T-helper 2 cell treated with Interferon-gamma antibody and Interleukin-4, amounts not matched to agents 100 ng/mL and 5 ng/mL, for 36 hours (primary cell): ENCODE measurements at regions not wholly inside any gene's neighbourhood (a gene's known extent, or its start where the extent isn't known, plus 50 kb on each side); places are given as distances from the start of the nearest gene placed in this dataset.

Experiments
- intact Hi-C: fragments of 100-400 bp; cut with micrococcal nuclease; formaldehyde crosslinking; loops from one replicate; pipeline ENCODE4 v1.15.1; 2023

DNA sequence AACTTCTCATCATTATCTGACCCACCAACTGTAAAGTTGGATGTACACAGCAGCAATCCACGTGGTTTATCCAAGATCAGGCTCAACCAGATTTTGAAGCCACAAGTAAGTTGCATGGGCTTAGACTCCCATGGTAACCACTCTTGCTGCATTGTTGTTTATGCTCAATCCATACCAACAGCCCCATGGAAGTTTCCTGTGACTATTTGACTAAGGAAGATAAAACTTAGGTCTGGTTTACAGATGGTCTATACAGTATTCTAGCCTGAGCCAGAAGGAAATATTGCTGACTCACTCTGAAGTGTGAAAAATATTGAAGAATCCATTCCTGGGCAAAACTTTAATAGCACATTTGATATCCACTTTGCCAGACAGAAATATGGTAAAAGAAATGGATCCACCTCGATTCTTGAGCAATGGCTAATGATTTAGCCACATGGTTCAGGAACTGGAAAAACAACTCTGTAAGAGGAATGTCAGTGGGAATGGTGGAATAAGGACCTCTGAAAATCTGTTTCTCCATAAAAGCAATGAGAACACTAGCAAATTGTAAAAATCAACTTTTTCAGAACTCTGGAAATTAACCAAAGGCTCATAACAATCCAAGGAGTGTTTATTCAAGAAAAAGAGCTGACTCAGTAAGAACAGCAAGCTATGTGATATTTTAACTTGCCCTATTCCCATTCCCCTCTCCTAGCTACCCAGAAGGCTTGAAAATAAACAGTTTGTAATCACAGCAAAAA is 162.9 kb upstream of the STT3B start:
- intact Hi-C loops: no loop called here

DNA sequence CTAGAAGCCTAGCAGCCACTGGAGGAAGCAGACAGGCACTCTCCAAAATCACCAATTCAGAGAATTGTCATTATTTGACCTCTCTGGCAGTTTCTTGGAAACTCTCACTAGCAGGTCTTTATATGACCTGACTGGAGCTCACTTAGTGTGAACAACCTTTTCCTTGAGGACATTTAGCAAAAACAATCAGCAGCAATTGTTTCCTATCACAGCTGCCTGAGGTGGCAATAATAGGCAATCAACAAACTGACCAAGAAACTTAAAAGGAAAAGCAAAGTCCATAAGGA is 162.4 kb upstream of the STT3B start:
- intact Hi-C loops: no loop called here

GRCh38 chr3:31370681-31371080 is 162.0 kb upstream of the STT3B start:
- intact Hi-C loops: no loop called here

DNA sequence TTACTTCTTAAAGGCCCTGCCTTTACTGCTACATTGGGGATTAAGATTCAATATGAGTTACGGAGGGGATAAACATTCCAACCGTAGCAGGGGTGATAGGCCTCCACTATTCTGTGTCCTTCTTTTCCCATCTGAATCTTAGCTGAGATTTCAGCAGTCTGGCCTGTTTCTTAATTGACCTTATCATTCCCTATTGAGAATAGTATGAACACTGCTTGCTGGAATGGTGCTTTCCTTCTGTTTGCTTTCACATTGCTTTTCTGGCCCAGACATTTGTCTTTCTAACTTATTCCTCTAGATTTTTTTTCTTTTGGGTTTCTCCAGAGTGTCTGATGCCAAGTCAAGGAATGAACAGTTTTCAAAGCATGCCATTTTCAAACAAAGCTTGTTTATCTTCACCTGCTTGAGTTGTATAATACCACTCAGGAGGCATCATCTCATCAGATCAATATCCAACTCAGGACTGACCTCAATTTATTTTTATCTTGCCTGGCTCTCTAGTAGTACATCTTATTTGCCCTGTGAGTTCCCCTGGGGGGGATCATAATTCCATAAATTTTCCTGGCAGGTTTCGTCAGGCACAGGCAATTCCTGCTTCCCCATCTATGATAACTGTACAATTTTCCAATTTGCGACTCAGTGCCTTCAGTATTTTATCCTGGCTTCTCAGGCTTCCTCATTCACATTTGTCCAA is 161.1 kb upstream of the STT3B start:
- intact Hi-C loops: no loop called here

GRCh38 chr3:31373681-31374080 is 159.0 kb upstream of the STT3B start:
- intact Hi-C loops: no loop called here

DNA sequence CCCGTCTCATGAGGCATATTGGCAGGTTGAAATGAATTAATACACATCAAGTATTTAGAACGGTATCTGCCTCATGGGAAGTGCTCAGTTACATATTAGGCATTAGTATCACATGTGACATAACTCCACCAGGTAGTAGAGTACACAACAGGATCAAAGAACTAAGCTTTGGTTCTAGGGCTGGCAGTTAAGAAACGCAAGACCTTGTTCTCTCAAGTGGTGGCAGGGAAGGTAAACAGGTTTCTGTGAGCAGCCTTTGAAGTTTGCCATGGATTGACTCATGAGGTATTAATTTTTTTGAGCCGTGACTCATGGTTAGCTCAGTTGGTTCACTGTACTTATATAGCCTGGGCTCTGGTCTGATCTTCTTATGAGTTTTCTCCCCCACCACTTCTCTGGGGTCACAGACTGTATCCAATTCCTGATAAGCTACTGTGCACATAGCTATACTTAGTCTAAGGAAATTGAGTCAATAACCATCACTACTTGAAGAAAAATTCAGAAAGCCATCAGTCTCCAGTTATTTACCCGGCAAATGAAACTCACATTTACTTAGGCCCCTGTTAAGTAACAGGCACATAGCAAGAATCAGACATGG is 155.6 kb upstream of the STT3B start:
- intact Hi-C loops: no loop called here

- intact Hi-C loops: no loop called here
These were observed 154.5 kb upstream of the STT3B start for GRCh38 chr3:31378231-31378630.

- intact Hi-C loops: no loop called here
These were observed 153.1 kb upstream of the STT3B start for GRCh38 chr3:31379598-31379997.

DNA sequence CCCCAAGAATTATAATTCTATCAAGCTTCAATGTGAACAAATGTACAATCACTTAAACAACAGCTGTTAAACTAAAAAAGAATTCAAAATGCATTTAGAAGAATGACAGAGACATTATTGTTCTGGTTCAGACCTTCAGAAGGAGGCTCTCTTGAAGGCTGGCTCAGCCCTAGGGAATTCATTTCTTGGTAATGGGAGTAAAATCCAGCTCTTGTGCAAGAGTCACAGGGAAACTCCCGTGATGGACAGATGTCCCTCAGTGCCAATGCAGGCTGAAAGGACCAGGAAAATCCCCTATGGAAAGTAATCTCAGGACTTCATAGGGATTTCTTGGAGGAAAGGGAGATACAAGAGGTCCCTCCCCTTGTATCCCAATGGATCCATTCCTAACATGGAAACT is 149.9 kb upstream of the STT3B start:
- intact Hi-C loops: no loop called here

DNA sequence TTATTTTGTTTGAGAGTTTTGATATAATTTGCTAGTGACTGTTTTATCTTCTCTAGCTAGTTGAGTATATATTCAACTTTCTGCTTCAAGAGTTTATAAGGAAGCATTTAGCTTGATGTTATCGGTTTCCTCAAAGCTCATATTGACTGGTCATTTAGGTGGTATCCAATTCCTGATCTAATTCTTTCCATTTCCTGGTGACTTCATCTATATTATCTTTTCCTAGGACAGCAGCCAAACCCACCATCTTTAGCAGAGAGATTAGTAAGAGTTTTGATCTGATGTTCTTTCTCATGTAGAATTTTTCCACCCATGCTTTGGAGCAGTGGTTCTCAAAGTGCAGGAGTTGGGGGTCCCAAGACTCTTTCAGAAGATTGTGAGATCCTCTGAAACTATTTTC is 148.6 kb upstream of the STT3B start:
- intact Hi-C loops: no loop called here

DNA sequence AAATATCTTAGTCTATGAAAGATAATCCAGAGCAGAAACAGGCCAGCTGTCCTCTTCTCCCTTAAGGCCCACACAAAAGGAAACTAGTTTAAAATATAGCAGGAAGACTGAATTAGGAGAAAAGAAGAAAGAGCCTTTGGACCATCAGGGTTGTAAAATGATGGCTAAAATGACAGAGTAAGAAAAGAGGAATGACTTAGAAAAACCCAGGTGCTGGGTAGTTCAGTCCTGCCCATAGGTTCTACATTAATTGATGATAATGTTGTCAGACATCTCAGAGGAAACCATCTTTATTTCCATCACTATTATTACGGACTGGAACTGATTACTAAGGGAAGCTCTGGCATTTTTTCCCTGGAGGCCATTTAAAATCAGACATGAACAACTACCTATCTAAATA is 142.8 kb upstream of the STT3B start:
- intact Hi-C loops: no loop called here

DNA sequence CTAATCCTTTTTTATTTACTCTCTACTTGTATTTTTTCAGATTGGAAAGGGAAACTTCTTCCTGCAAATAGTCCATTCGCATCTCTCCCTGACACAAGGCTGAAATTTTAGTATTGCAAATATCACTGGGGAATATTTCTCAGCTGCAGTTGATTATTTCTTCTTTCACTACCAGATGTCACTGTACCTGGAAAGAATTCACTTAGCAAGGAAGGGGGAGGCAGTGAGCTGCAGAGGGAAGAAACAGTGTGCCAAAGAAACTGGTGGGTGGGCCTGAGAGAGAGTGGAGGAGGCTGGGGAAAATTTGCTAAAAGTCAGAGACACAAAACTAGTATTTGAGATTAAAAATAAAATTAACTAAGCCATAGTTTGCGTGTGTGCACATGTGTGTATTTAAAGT is 142.3 kb upstream of the STT3B start:
- intact Hi-C loops: no loop called here

- intact Hi-C loops: no loop called here
These were observed 141.6 kb upstream of the STT3B start for GRCh38 chr3:31391150-31391549.

DNA sequence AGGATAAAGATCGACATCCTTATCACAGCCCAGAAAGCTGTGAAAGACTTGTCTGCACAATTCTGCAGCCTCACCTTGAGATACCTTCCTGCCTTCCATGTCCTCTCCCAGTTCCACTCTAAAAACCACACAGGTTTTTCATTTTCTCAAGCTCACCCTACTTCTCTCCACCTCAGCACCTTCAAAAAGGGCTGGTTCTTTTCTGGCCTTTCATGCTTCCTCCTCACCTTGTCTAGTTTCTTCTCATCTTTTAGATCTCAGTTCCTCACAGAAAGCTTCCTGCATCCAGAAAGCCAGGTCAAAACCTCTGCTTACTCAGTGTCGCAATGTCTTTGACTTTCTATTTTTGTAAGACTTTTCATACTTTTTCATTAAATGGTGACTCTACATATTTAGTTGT is 140.2 kb upstream of the STT3B start:
- intact Hi-C loops: no loop called here

- intact Hi-C loops: no loop called here
These were observed 133.5 kb upstream of the STT3B start for GRCh38 chr3:31399271-31399670.

DNA sequence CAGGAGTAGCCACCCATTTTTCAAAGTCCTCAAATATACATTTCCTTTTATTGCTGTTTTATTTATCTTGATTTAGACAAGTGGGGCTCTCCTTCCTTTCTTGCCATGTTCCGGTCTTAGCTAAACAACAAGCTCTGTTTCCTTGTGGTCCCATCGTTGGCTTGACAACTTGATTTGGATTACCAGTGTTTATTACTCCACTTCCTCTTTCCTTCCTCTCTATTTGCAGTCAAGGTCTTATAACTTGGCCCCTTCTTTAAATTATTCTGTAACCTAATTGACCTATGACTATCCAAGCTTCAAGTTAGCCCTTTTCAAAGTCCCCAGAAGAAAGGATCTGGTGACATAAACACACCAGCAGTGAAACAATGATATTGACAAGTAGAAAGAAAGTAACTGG is 130.6 kb upstream of the STT3B start:
- intact Hi-C loops: no loop called here

DNA sequence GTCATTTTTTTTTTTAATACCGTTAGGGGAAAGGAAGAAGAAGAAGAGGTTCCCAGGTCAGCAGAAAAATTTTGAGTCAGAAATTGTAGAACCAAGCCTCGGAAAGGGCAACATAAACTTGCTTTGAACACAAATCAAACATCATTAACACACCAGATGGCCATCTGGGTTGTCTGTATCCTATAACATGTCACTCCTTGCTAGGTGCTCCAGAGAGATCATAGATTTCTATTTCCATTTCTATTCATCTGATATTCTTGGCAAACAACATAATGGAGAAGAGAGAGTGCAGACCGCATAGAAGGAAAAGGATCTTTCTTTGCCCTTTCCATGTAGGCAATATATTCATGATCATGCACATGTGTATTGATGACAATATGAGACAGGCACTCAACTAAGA is 129.5 kb upstream of the STT3B start:
- intact Hi-C loops: no loop called here

DNA sequence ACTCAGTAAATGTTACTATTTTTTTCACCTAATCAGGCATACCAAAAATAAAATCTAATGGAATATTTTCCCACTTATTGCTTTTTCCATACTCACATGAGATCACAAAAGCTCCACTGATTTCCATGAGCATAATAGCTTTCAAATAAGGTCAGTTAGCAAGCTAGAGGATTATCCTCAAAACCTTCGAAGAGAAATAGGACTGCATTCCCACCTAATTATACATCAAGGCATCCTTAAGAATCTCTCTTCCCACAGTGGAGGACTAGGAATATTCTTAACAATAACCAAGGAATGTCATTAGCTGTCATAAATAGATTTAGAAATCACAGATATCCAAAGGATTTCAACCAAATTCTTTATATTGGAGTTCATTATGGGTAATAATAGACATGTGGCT is 127.9 kb upstream of the STT3B start:
- intact Hi-C loops: no loop called here

DNA sequence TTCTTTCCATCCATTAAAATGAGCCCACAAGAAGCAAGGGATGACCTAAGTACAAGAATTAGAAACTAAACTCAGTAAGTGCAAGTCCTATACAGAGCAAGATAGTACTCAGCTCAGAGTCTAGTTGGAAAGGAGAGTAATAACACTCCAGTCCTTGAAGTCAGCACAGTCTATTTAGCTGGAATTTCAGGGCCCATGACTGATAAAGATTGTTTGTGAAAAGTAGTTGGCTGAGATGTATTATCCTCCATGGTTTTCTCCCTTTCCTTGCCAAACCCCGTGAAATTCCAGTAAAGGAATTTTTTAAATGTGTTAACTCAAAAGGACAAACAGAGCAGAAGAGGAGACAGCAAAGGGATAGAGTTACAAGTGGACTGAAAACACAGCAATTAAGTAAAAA is 127.2 kb upstream of the STT3B start:
- intact Hi-C loops: no loop called here

- intact Hi-C loops: no loop called here
These were observed 125.8 kb upstream of the STT3B start for GRCh38 chr3:31406896-31407295.

- intact Hi-C loops: no loop called here
These were observed 125.1 kb upstream of the STT3B start for GRCh38 chr3:31407665-31408064.

GRCh38 chr3:31408720-31409119 is 124.0 kb upstream of the STT3B start:
- intact Hi-C loops: no loop called here

DNA sequence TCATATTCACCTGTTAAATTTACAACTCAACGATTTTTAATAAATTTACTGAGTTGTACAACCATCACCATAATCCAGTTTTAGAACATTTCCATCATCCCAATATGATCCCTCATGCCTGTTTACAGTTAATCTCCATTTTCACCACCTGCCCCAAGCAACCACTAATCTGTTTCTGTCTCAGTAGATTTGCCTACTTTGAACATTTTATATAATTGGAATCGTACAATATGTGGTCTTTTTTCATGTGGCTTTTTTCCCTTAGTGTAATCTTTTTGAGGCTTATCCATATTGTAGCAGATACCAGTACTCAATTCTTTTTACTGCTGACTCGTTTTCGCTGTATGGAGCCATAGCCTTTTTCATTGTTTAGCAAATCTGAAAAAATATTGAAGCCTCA is 123.3 kb upstream of the STT3B start:
- intact Hi-C loops: no loop called here
